ENCODE measurements at regions not wholly inside any gene's neighbourhood (a gene's known extent, or its start where the extent isn't known, plus 50 kb on each side); places are given as distances from the start of the nearest gene placed in this dataset.

DNA sequence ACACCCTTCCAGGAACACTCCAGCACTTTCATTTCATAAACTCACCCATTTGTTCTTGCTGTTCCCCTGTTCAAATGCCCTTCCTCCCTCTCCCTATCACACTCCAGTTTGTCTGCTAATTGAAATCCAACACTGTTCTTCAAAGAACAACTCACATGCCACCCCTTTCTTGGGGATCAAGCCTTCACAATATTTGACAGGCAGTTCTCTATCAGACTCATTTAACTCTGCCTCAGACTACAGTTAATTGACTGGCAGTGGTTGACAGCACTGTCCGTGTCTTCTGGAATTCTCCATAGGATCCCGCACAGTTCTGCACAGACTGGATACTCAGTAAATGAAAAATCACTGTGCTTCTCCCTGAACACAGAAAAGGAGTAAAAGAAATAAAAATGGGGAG is 87.8 kb downstream of the PMP22 start:
- H3K27ac ChIP-seq = no peak overlapping the region
- no peak for DNase-seq (ENCODE audit: extremely low spot score in 2 of 2)
- no peaks in the 10 kb centered on the region for H3K9me3 ChIP-seq
- H3K27me3 ChIP-seq = no peaks in the 10 kb centered on the region
- H3K4me3 ChIP-seq = no peak overlapping the region
- H3K36me3 ChIP-seq = no peaks in the 10 kb centered on the region
- intact Hi-C loops (cut with DNase I) = no loop called here
- H3K4me1 ChIP-seq = no peaks in the 10 kb centered on the region
- no peak for TF ChIP-seq POLR2AphosphoS5 (IDR thresholded peaks at IDR 0.05; ENCODE audit: insufficient read depth in 1 of 2, low read depth in 1 of 2)
- TF ChIP-seq, protein P1, sequence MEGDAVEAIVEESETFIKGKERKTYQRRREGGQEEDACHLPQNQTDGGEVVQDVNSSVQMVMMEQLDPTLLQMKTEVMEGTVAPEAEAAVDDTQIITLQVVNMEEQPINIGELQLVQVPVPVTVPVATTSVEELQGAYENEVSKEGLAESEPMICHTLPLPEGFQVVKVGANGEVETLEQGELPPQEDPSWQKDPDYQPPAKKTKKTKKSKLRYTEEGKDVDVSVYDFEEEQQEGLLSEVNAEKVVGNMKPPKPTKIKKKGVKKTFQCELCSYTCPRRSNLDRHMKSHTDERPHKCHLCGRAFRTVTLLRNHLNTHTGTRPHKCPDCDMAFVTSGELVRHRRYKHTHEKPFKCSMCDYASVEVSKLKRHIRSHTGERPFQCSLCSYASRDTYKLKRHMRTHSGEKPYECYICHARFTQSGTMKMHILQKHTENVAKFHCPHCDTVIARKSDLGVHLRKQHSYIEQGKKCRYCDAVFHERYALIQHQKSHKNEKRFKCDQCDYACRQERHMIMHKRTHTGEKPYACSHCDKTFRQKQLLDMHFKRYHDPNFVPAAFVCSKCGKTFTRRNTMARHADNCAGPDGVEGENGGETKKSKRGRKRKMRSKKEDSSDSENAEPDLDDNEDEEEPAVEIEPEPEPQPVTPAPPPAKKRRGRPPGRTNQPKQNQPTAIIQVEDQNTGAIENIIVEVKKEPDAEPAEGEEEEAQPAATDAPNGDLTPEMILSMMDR (IDR thresholded peaks at IDR 0.05) = no peak
- TF ChIP-seq POLR2A (IDR thresholded peaks at IDR 0.05) = no peak

DNA sequence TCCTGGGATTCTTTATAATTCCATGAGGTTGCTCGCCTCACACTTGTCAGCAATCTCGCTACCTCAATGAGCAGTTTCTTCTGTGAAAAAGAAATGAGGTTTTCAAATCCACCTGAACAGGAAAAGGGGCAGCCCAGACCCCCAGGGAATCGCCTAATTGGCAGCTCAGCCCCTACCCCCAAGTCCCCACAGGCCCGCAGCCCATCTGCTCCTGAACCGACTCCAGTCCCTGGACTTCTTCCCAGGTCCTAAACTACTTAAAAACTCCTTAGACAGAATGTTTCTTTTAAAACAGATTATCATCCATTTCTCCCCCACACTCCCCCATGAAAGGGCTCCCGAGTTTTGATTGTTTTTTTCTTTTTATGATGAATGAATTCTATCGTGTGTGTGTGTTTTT is 89.8 kb downstream of the PMP22 start:
- TF ChIP-seq, protein P1 (IDR thresholded peaks at IDR 0.05) = no peak
- TF ChIP-seq POLR2A (IDR thresholded peaks at IDR 0.05) (no peak), POLR2AphosphoS5 (IDR thresholded peaks at IDR 0.05; ENCODE audit: insufficient read depth in 1 of 2, low read depth in 1 of 2) (no peak)
- intact Hi-C loops (cut with DNase I) = no loop called here
- DNase-seq (ENCODE audit: extremely low spot score in 2 of 2) = no peak
- no peaks in the 10 kb centered on the region for H3K27me3 ChIP-seq
- H3K36me3 ChIP-seq = no peaks in the 10 kb centered on the region
- H3K4me3 ChIP-seq = no peak overlapping the region
- no peaks in the 10 kb centered on the region for H3K4me1 ChIP-seq
- no peaks in the 10 kb centered on the region for H3K9me3 ChIP-seq
- no peak overlapping the region for H3K27ac ChIP-seq

DNA sequence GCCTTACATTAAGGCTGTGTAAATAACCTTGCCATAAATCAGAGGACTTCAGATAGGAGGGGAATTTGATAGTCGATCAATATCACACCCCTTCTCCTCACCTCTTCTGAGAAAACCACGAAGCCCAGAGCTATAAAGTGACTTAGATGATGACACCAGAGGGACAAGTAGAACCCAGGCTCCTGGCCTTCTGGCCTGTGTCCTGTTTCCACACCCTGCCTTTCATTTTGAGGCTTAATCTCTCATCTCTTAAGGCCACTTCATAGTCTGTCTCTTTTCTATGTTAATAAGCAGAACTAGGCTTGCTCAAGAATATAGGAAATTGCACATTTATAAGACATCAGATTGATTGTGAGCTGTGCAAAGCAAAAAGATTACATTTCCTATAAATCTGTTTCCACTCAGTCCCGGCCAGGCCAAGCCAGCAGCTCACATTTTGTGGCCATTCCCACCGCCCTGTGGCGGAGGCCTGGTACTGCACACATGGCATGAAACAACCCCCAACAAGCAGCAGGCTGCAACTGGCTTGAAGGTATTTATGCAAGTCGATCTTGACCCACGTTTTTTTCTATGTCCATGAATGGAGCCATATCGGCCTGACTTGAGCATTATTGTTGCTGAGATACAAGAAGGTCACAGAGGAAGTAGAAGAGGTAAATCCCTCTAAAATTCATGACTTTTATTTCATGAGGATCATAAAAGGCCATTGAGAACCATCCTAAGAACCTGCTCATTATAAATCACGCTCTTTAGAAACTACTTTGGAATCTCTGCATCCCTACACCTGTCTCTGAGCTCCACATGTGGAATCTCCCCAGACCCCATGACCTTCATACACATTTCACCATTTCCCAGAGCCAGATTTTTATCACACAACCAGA is 93.7 kb downstream of the PMP22 start:
- intact Hi-C loops (cut with DNase I) = no loop called here

DNA sequence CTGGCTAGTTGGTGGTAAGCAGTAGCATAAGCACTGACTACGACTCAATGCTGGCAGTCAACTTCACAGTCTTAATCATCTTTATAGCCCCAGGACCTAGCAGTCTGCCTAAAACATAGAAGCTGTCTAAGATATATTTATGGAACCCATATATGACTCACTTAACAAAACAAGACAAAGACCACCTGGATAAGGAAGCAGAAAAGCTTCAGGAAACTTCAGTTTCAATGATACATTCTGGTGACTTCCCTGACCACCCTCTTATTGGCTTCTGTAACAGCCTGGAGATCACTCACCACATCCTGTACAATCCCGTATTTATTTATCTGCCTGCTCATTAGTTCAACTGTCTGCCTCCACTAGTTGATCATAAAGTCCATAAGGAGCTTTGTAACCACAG is 95.5 kb downstream of the PMP22 start:
- intact Hi-C loops (cut with DNase I) = loop anchor here (2.0 kb wide), 1 partner anchor 49 kb away; no protein-coding TSS in a partner anchor

More for the DNA sequence above, 93.7 kb downstream of the PMP22 start:
- Histone ChIP-seq H3K4me3 (no peak overlapping the region), H3K9me3 (no peaks in the 10 kb centered on the region), H3K36me3 (no peaks in the 10 kb centered on the region), H3K4me1 (no peaks in the 10 kb centered on the region), H3K27me3 (no peaks in the 10 kb centered on the region), H3K27ac (no peak overlapping the region)
- no peak for DNase-seq (ENCODE audit: extremely low spot score in 2 of 2)
- TF ChIP-seq POLR2AphosphoS5 (IDR thresholded peaks at IDR 0.05; ENCODE audit: insufficient read depth in 1 of 2, low read depth in 1 of 2) = no peak
- TF ChIP-seq, protein P1 (IDR thresholded peaks at IDR 0.05) = peak in 2 of 3 experiments; percentile 42 to 68

More for the DNA sequence above, 95.5 kb downstream of the PMP22 start:
- Histone ChIP-seq H3K9me3 (no peaks in the 10 kb centered on the region), H3K27me3 (no peaks in the 10 kb centered on the region), H3K4me3 (no peak overlapping the region), H3K36me3 (no peaks in the 10 kb centered on the region), H3K4me1 (no peaks in the 10 kb centered on the region), H3K27ac (no peak overlapping the region)
- no peak for DNase-seq (ENCODE audit: extremely low spot score in 2 of 2)
- TF ChIP-seq, protein P1 (IDR thresholded peaks at IDR 0.05) = no peak
- TF ChIP-seq POLR2AphosphoS5 (IDR thresholded peaks at IDR 0.05; ENCODE audit: insufficient read depth in 1 of 2, low read depth in 1 of 2) (no peak), POLR2A (IDR thresholded peaks at IDR 0.05) (no peak)
